ENCODE measurements at regions not wholly inside any gene's neighbourhood (a gene's known extent, or its start where the extent isn't known, plus 50 kb on each side); places are given as distances from the start of the nearest gene placed in this dataset.
"Not testable (repeated sequence)": the region's sequence is repeated elsewhere in the genome, so short reads cannot be mapped to it uniquely, and the experiment has no call there.

DNA sequence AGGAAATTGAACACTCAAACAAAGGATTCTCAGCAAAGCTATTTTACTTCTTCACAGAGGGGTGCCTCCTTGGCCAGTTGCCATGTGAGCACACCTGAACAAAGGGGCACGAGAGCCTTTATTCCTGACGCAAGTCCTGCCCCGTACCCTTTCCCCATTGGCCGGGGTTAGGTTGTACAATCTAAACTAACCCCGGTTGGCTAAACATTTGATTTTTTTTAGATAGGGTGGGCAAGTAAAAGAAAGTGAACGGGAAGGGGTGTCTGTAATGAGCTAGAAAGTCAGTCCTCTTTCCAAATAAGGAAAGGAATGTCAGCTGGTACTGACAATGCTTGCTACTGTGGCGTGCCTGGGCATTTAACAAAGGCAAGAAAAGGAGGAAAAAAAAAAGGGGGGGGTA is 135.5 kb upstream of the CDKN3 start:
- DNase-seq = no peak

GRCh38 chr14:54266616-54267015 is 130.2 kb upstream of the CDKN3 start:
- DNase-seq = not testable (repeated sequence)

- no peak for DNase-seq
Measured at GRCh38 chr14:54267172-54267571, 129.6 kb upstream of the CDKN3 start.

- no peak for DNase-seq
Measured at GRCh38 chr14:54275997-54276725, 120.6 kb upstream of the CDKN3 start.

- no peak for DNase-seq
Measured at GRCh38 chr14:54278087-54278486, 118.7 kb upstream of the CDKN3 start.

DNA sequence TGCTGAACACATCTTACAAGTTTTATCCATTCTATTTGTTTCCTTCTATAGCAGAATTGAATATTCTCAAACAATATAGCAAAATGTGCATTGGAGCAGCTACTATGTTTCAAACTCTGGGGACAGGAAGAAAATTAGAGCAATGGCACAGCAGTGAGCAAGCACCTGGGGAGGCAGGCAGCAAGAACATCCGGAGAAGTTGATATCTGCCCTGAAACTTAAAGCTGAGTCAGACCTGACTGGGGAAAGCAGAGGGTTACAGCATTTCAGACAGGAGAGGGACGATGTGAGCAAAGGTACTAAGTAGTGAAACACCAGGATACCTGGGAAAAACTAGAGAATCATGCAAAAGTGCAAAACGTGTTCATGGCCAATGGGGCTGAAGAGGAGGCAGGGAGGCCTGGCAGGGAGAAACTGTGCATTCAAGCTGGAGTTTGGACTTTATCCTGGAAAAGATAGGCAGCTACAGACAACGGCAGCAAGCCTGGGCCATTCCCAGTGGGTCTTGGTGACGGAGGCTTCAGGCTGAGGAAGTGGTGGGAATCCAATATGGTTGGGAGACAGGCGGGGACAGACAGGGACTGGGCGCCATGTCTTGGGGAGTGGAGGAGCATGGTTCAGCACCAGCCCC is 118.0 kb upstream of the CDKN3 start:
- no peak for DNase-seq

- DNase-seq = no peak
Measured at GRCh38 chr14:54282849-54283248, 114.0 kb upstream of the CDKN3 start.

GRCh38 chr14:54285030-54285429 is 111.8 kb upstream of the CDKN3 start:
- DNase-seq = no peak

DNA sequence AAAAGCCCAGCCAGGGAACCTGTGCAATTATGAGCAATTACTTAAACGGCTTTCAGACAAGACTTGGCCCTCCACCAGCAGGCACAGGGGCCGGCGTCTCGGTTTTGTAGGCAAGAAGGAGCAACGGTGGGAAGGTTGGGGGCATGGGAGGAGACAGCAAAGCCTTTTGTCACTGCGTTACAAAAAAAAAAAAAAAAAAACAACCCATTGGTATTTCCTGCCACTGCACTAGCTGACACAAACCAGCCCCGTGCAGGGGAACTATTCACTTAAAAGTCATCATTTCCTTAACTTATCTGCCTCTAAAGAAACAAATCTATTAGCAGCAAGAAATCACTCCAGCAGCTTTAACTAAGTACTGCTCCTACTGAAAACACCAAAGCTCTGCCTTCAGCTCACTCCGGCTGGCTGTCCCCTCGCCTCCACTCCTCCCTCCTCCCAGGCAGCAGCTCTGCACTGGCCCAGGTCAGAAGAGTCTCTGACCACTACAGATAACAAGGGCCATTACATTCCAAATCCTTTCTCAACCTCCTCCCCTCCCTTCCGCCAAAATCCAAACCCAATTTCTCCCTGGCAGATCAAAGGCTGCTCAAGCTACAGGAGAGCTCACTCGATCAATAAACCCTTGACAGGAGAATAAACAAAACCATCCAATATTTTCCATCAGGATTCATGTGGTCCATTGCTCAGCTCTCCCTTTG is 105.2 kb upstream of the CDKN3 start:
- DNase-seq = no peak

DNA sequence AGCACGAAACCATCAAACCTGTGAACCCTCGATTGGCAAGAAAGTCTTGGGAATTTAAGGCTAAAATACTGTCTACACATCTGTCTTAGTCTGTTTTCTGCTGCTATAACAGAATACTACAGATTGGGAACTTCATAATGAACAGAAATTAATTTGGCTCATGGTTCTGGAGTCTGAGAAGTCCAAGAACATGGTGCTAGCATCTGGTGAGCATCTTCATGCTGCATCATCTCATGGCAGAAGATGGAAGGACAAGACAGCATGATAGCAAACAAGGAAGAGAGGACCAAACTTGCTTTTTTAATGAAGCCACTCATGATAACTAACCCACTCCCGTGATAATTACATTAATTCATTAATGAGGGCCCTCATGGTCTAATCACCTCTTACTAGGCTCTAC is 102.0 kb upstream of the CDKN3 start:
- no peak for DNase-seq

GRCh38 chr14:54299410-54300363 is 97.1 kb upstream of the CDKN3 start:
- DNase-seq = no peak

DNA sequence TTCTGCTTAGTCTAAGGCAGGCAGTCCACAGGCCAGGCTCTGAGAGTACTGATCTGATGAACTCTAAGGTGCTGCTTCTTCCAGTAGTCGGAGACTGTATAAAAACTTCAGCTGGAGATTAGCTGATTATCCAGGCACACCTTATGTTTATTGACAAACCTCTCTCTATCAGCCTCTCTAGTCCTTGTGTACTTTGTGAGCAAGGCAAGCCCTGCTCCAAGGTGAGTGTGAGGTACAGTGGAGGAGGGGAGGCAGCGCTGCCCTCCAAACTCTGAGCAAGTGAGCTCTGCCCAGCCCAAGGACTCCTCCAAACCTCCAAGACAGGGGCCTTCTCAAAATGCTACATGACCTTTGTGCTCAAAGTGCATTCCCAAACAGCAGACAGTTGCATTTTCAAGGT is 95.9 kb upstream of the CDKN3 start:
- no peak for DNase-seq

GRCh38 chr14:54301359-54301758 is 95.4 kb upstream of the CDKN3 start:
- no peak for DNase-seq

GRCh38 chr14:54306806-54307205 is 90.0 kb upstream of the CDKN3 start:
- DNase-seq = no peak

DNA sequence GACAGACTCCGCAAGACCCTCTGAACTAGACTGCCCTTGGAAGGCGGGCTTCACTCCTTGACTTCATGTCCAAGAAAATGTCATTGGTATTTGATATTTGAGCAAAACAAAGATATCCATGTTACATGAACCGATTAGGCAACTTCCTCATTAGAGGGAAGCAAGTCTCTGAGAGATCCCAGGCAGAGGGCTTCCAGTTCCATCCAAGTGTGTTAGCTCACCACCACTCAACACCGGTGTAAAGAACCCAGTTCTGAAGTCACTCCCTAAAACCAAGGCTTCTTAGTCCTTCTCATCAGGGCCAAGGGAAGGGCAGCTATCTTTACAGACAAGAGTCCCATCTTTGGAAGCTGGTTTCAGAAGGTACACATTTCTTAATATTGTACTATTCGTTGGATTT is 87.2 kb upstream of the CDKN3 start:
- DNase-seq = no peak

DNA sequence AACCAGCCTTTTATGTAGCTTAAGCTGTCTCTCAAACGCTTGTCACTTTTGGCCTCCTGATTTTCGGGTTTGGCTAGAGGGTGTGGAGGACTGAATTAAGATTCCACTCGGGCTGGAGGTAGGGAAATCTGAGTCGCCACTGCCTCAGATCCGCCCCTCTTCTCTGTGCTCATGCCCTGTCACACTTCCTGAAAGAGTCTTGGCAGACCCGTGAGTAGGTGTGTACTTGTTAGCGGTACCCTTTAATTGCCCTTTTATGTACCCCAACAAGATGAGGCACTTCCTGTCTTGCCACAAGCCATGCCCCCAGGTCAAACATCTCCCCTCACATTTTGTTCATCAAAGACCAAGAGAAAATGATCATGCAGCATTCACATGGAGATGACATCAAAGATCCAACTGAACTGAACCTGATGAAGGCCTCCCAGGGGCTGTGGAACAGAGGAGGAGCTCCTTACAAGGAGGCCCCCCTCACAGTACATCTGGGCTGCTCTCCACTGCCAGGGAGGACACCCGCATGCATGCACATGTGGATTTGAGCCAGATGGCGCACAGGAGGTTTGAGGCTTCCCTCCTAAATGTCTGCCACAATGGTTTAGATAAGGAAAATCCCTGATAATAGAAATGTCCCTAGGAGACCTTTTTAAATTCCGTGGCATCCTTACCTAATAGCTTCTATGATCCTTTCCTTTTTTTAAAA is 86.5 kb upstream of the CDKN3 start:
- no peak for DNase-seq

DNA sequence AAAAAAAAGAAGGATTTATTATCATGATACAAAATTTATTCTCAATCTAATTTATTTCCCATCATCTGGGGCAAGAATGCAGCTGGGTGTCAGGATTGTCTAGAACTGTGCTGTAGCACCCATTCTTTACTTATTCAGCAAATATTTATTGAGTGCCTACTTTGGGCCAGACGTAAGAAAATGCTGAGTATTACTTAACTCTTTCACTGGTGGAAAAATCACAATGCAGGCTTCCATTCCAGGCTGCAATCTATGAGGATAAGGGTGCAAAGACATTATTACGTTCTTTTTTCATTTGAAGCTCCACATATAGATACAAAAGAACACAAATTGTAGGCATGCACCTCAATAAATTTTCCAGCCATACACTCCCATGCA is 86.0 kb upstream of the CDKN3 start:
- no peak for DNase-seq

GRCh38 chr14:54312166-54312801 is 84.5 kb upstream of the CDKN3 start:
- no peak for DNase-seq

DNA sequence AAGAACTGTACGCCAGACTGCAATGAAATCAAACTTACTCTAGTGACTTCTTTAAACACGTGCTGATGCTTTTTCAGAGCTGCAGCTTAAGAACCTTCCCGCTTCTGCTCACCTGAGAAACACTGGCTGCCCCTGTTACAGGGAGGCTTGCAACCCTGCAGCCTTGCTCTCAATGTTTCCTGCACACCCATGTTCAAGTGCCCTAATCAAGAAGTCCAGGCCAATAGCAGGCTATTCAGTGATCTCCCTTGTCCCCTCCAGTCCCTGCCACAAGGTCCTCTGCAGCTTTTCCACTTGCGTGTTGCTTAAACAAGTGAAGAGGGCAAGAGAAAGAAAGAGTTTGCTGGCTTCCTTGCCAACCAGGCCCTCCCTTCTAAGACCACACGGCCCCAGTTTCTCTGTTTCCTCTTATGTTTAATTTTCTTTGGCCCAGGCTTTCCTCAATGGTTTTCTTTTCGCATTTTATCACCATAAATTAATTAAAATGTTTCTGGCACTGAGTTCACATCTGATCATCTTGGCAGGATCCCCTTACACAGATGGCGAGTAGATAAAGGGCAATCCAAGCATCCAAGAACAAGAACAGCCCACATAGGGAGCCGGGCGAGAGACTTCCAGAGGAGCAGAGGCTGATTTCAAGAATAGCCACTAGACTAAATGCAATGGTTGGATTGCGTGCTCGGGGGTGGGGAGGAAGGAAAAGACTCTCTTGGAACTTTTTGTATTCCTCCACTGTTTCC is 82.3 kb upstream of the CDKN3 start:
- no peak for DNase-seq

DNA sequence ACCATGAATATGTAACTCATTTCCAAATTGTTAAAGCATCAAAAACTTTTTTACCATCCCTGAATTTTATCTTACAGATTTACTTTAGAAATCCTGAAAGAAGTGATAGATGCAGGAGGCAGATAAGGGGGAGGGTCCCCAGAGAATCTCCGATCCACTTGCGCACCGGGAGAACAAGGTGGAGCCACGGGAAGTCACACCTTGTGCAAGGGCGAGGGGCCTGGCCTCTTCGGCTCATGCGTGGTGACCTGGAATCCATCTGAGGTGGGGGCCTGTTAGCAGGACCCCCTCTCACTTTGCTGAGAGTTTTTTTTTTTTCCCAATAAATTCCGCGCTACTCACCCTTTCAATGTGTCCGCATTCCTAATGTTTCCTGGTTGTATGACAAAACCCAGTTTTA is 80.2 kb upstream of the CDKN3 start:
- no peak for DNase-seq

DNA sequence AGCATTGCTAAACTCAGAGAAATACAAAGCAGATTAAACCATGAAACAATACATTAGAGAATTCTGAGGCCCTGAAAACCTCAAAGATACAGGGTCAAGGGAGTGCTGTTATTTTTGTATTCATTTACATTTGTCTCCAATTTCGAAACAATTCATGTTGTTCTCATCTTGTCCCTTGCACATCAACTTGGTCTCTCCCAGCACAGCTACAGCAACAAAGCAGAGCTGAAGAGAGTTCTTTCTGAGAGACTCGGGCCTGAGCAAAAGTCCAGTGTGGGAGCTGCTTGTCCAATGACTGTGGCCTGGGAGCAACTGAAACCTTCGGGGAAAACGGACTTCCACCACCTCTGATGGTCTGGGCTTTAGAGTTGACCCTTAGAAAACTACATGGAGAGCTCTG is 79.4 kb upstream of the CDKN3 start:
- DNase-seq = no peak
